Esophagus muscularis mucosa (tissue), 4 donors: ENCODE measurements at regions not wholly inside any gene's neighbourhood (a gene's known extent, or its start where the extent isn't known, plus 50 kb on each side); places are given as distances from the start of the nearest gene placed in this dataset.

Experiments used
- DNase-seq: peaks from one replicate; pipeline ENCODE4 v3.0.0-alpha.2; 2017; ENCODE audit errors: extremely low spot score
- H3K27ac ChIP-seq, 4 donors: fragments of 200-600 bp; sonication (generic); replicated peaks in 1 of 4; 1 replicate in 3 of 4; 2 replicates in 1 of 4; pipeline ENCODE4 v1.5.1; 2016 to 2019; ENCODE audit warnings: mild to moderate bottlenecking in 1 of 4
- H3K27me3 ChIP-seq, 4 donors: fragments of 200-600 bp; sonication (generic); one replicate each; pipeline versions ENCODE4 v1.5.1 to v1.6.0; 2016 to 2019
- H3K36me3 ChIP-seq, 4 donors: fragments of 200-600 bp; sonication (generic); one replicate each; pipeline ENCODE4 v1.5.1; 2016 to 2019
- H3K4me1 ChIP-seq, 4 donors: fragments of 200-600 bp; sonication (generic); one replicate each; pipeline ENCODE4 v1.5.1; 2016 to 2019
- H3K4me3 ChIP-seq, 4 donors: fragments of 200-600 bp; sonication (generic); 1 replicate in 2 of 4; 2 replicates in 2 of 4; pipeline ENCODE4 v1.5.1; 2016 to 2019; ENCODE audit warnings: mild to moderate bottlenecking in 4 of 4, moderate library complexity in 1 of 4
- H3K9me3 ChIP-seq, 4 donors: fragments of 200-600 bp; sonication (generic); 1 replicate in 3 of 4; 2 replicates in 1 of 4; pipeline ENCODE4 v1.5.1; 2016 to 2019
- EP300 ChIP-seq: sonication (generic); formaldehyde crosslinking; IDR thresholded peaks from one replicate; pipeline ENCODE4 v1.6.1; 2017; ENCODE audit warnings: antibody characterized with exemption
- POLR2A ChIP-seq: fragments of 450-650 bp; IDR thresholded peaks from one replicate; pipeline ENCODE4 v1.6.1; 2017; ENCODE audit warnings: antibody characterized with exemption, moderate library complexity, mild to moderate bottlenecking, low read depth
- POLR2AphosphoS5 ChIP-seq, 2 donors: sonication (generic); formaldehyde crosslinking; IDR thresholded peaks; one replicate each; pipeline ENCODE4 v1.6.1; 2017; ENCODE audit warnings: antibody characterized with exemption in 2 of 2
- WGBS: methylation state at CpG from one replicate; pipeline ENCODE4 v1.1.5; 2018; 5-methylcytosine and 5-hydroxymethylcytosine counted together
- intact Hi-C: fragments of 100-400 bp; cut with DNase I; formaldehyde crosslinking; loops from one replicate; pipeline ENCODE4 v1.15.1; 2023
- TF ChIP-seq, protein P1 (sequence below), 3 experiments: fragments of 200-600 bp in 2 of 3; fragments of 450-650 bp in 1 of 3; sonication (generic) in 2 of 3; IDR thresholded peaks; one replicate each; pipeline ENCODE4 v1.5.1; 2017 to 2019; ENCODE audit warnings: antibody characterized with exemption in 3 of 3, mild to moderate bottlenecking in 2 of 3, moderate library complexity in 1 of 3

GRCh38 chr1:87513966-87514660, 185.4 kb downstream of the LMO4 start:
- DNase-seq, result no peak
- TF ChIP-seq, protein P1, sequence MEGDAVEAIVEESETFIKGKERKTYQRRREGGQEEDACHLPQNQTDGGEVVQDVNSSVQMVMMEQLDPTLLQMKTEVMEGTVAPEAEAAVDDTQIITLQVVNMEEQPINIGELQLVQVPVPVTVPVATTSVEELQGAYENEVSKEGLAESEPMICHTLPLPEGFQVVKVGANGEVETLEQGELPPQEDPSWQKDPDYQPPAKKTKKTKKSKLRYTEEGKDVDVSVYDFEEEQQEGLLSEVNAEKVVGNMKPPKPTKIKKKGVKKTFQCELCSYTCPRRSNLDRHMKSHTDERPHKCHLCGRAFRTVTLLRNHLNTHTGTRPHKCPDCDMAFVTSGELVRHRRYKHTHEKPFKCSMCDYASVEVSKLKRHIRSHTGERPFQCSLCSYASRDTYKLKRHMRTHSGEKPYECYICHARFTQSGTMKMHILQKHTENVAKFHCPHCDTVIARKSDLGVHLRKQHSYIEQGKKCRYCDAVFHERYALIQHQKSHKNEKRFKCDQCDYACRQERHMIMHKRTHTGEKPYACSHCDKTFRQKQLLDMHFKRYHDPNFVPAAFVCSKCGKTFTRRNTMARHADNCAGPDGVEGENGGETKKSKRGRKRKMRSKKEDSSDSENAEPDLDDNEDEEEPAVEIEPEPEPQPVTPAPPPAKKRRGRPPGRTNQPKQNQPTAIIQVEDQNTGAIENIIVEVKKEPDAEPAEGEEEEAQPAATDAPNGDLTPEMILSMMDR (IDR thresholded peaks at IDR 0.05), result no peak
- TF ChIP-seq POLR2AphosphoS5 (IDR thresholded peaks at IDR 0.05) (no peak), EP300 (no peak), POLR2A (no peak)
- Histone ChIP-seq H3K9me3 (no peaks in the 10 kb centered on the region), H3K36me3 (no peaks in the 10 kb centered on the region), H3K27ac (no peak overlapping the region), H3K27me3 (no peaks in the 10 kb centered on the region), H3K4me1 (peaks cover 0 to 3% (median 0%) of the 10 kb centered on the region in 4 donors), H3K4me3 (no peak overlapping the region)
- WGBS, result 70% methylated on average over 4 of the region's 4 CpGs
- intact Hi-C loops, result no loop called here

DNA sequence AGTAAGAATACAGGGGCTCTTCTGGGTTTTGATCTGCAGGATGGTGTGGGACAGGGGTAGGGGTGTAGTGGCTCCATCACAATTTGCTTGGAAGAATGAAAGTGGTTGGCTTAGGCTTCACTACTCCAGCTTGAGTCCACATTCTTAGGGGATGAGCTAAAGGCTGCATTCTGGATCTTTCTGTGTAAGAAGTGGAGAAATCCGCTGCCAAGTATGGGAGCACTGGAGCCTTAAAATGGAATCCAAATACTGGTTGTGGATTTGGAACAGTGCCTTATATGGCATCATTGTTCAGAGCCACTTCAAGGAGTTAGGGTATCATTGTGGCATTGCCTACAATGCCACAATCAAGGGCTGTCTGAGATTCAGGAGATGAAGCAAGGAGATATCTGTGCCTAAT, 187.1 kb downstream of the LMO4 start:
- no peak for DNase-seq
- no peak for TF ChIP-seq POLR2A
- TF ChIP-seq EP300, result no peak
- TF ChIP-seq, protein P1 (IDR thresholded peaks at IDR 0.05), result no peak
- no peak for TF ChIP-seq POLR2AphosphoS5 (IDR thresholded peaks at IDR 0.05)
- no peak overlapping the region for H3K4me3 ChIP-seq
- WGBS, result 57% methylated on average over 1 of the region's 1 CpG
- no peaks in the 10 kb centered on the region for H3K36me3 ChIP-seq
- intact Hi-C loops, result no loop called here
- no peaks in the 10 kb centered on the region for H3K9me3 ChIP-seq
- H3K27ac ChIP-seq, result no peak overlapping the region
- H3K4me1 ChIP-seq, result peaks cover 0 to 3% (median 0%) of the 10 kb centered on the region in 4 donors
- no peaks in the 10 kb centered on the region for H3K27me3 ChIP-seq

GRCh38 chr1:87518794-87519193, 190.1 kb downstream of the LMO4 start:
- DNase-seq, result no peak
- Histone ChIP-seq H3K9me3 (no peaks in the 10 kb centered on the region), H3K27ac (no peak overlapping the region), H3K36me3 (no peaks in the 10 kb centered on the region), H3K27me3 (no peaks in the 10 kb centered on the region), H3K4me1 (peaks cover 0 to 17% (median 13%) of the 10 kb centered on the region in 4 donors), H3K4me3 (no peak overlapping the region)
- TF ChIP-seq EP300, result no peak
- TF ChIP-seq POLR2AphosphoS5 (IDR thresholded peaks at IDR 0.05), result no peak
- TF ChIP-seq, protein P1 (IDR thresholded peaks at IDR 0.05), result no peak
- TF ChIP-seq POLR2A, result no peak
- intact Hi-C loops, result no loop called here
- 76% methylated on average over 2 of the region's 2 CpGs for WGBS

DNA sequence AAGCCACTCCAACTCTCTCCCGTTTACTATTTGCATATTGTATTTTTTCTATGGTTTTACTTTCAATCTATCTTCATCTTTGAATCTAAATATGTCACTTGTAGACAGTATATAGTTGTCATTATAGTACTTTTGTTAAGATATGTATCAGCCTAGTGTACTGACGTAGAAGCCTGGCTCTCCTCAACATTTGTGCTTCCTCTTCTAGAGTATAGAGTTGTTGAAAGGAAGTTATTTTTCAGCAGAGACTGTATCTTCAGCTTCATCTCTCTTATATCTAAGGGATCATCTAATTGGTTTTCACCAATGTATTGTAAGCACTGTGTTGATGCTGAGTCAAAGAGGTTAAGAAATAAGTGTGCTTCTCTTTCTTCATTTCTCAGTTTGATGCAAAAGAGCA, 192.8 kb downstream of the LMO4 start:
- no peak for TF ChIP-seq EP300
- TF ChIP-seq POLR2AphosphoS5 (IDR thresholded peaks at IDR 0.05), result no peak
- 89% methylated on average over 2 of the region's 2 CpGs for WGBS
- no peaks in the 10 kb centered on the region for H3K27me3 ChIP-seq
- DNase-seq, result no peak
- peaks cover 0 to 29% (median 26%) of the 10 kb centered on the region in 4 donors for H3K4me1 ChIP-seq
- intact Hi-C loops, result no loop called here
- H3K36me3 ChIP-seq, result no peaks in the 10 kb centered on the region
- no peak overlapping the region for H3K27ac ChIP-seq
- no peak overlapping the region for H3K4me3 ChIP-seq
- H3K9me3 ChIP-seq, result no peaks in the 10 kb centered on the region

DNA sequence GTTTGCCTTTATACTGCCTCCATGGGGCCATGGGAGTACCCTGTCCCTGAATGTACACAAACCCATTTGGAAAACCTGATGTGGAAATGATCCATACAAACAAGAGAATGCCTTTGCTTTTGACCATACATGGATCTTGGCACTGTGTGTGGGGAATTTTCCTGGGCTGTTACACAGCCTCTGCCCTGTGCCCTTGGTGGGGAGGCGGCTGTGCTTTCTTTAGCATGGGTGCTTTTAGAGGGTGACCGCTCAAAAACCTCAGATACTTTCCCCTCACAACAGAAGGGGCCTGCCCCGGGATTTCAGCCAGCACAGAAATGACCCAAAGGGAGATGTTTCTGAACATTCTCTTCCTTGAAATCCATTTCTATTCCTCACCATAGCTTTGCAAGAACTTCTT, 194.8 kb downstream of the LMO4 start:
- whole genome bisulfite sequencing, result 49% methylated on average over 3 of the region's 3 CpGs
- intact Hi-C loops, result no loop called here
- Histone ChIP-seq H3K9me3 (no peaks in the 10 kb centered on the region), H3K4me1 (peaks cover 0 to 29% (median 26%) of the 10 kb centered on the region in 4 donors), H3K27ac (peak overlapping the region; percentile 31 to 62 (median 54)), H3K36me3 (no peaks in the 10 kb centered on the region), H3K27me3 (no peaks in the 10 kb centered on the region), H3K4me3 (peak overlapping the region in 1 of 4 donors; percentile 11)
- TF ChIP-seq, protein P1 (IDR thresholded peaks at IDR 0.05), result no peak
- TF ChIP-seq POLR2AphosphoS5 (IDR thresholded peaks at IDR 0.05), result no peak
- TF ChIP-seq EP300, result no peak
- TF ChIP-seq POLR2A, result no peak
- DNase-seq, result no peak
